Muscle layer of colon (tissue), 2 donors: ENCODE measurements at regions not wholly inside any gene's neighbourhood (a gene's known extent, or its start where the extent isn't known, plus 50 kb on each side); places are given as distances from the start of the nearest gene placed in this dataset.
"Not testable (repeated sequence)": the region's sequence is repeated elsewhere in the genome, so short reads cannot be mapped to it uniquely, and the experiment has no call there.

Experiments used
- H3K27ac ChIP-seq: one replicate; pipeline ENCODE4 v1.7.0; 2013; ENCODE audit warnings: low read depth, mild to moderate bottlenecking, low read length, moderate library complexity
- H3K27me3 ChIP-seq, 2 donors: one replicate each; pipeline ENCODE4 v1.7.0; 2013; ENCODE audit warnings: low read length in 2 of 2, mild to moderate bottlenecking in 2 of 2; ENCODE audit not compliant: insufficient read depth in 2 of 2, control insufficient read depth in 1 of 2
- H3K36me3 ChIP-seq: one replicate; pipeline ENCODE4 v1.7.0; 2013; ENCODE audit warnings: mild to moderate bottlenecking, low read length; ENCODE audit not compliant: insufficient read depth
- H3K4me1 ChIP-seq: one replicate; pipeline ENCODE4 v1.7.0; 2013; ENCODE audit warnings: mild to moderate bottlenecking, low read length; ENCODE audit not compliant: insufficient read depth
- H3K4me3 ChIP-seq, 2 donors: one replicate each; pipeline ENCODE4 v1.7.0; 2013; ENCODE audit warnings: low read length in 2 of 2, low read depth in 1 of 2, mild to moderate bottlenecking in 1 of 2, moderate library complexity in 1 of 2
- H3K9ac ChIP-seq: one replicate; pipeline ENCODE4 v1.7.0; 2013; ENCODE audit warnings: low read length
- H3K9me3 ChIP-seq: one replicate; pipeline ENCODE4 v1.7.0; 2013; ENCODE audit warnings: mild to moderate bottlenecking, low read length
- donor health status: abdominal sarcoma.
- donor health status: Adenocarcinoma of cecum.

DNA sequence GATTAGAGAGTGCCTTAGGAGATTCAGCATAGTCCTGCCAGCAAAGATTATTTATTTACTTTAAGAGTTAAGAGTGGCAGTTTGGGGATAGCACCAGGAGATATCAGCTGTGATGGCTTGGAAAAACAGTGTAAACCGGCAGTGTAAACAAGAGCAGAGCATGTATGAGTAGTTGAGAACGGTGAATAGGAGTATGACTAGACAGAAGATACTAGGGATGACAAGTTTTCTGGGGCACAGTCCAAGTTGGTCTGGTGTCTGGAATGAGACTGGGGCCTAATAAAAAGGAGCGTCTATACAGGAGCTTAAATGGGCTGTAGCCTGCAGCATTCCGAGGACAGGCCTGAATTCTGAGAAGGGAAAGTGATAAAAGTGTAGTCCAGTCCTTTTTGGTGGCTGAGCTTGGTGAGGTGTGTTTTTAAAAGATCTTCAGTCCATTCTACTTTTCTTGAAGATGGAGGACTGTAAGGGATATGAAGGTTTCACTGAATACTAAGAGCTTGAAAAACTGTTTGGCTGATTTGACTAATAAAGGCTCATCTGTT is 117.8 kb downstream of the TLR5 start:
- not testable (repeated sequence) for H3K27me3 ChIP-seq, H3K4me3 ChIP-seq, H3K36me3 ChIP-seq, H3K9me3 ChIP-seq, H3K4me1 ChIP-seq, H3K27ac ChIP-seq, H3K9ac ChIP-seq

DNA sequence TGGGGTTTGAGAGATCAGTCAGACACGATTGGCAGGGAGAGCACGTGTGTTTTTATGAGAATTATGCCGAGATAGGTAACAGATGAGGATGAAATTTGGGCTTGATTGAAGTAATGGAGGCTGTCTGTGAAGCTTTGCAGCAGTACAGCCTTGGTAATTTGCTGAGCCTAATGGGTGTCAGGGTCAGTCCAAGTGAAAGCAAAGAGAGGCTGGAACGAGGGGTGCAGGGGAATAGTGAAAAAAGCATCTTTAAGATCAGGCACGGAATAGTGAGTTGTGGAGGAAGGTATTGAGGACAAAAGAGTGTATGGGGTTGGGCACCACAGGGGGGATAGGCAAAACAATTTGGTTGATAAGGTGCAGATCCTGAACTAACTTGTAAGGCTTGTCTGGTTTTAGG is 116.4 kb downstream of the TLR5 start:
- not testable (repeated sequence) for H3K9ac ChIP-seq, H3K27me3 ChIP-seq, H3K4me3 ChIP-seq, H3K9me3 ChIP-seq, H3K36me3 ChIP-seq, H3K4me1 ChIP-seq, H3K27ac ChIP-seq

- no peaks in the 10 kb centered on the region for H3K36me3 ChIP-seq
- no peaks in the 10 kb centered on the region for H3K4me1 ChIP-seq
- no peak overlapping the region for H3K4me3 ChIP-seq
- H3K9me3 ChIP-seq, result no peaks in the 10 kb centered on the region
- H3K27ac ChIP-seq, result no peak overlapping the region
- H3K27me3 ChIP-seq, result no peaks in the 10 kb centered on the region
- H3K9ac ChIP-seq, result no peak overlapping the region
Observed at GRCh38 chr1:223029985-223030769, 112.9 kb downstream of the TLR5 start.

GRCh38 chr1:223030871-223031400 is 112.1 kb downstream of the TLR5 start:
- Histone ChIP-seq H3K9me3 (no peaks in the 10 kb centered on the region), H3K9ac (no peak overlapping the region), H3K4me1 (no peaks in the 10 kb centered on the region), H3K4me3 (no peak overlapping the region), H3K27me3 (no peaks in the 10 kb centered on the region), H3K27ac (no peak overlapping the region), H3K36me3 (no peaks in the 10 kb centered on the region)

- no peak overlapping the region for H3K9ac ChIP-seq
- no peak overlapping the region for H3K4me3 ChIP-seq
- no peaks in the 10 kb centered on the region for H3K36me3 ChIP-seq
- H3K9me3 ChIP-seq, result no peaks in the 10 kb centered on the region
- no peaks in the 10 kb centered on the region for H3K4me1 ChIP-seq
- H3K27me3 ChIP-seq, result no peaks in the 10 kb centered on the region
- no peak overlapping the region for H3K27ac ChIP-seq
Observed at GRCh38 chr1:223031733-223032601, 111.1 kb downstream of the TLR5 start.

GRCh38 chr1:223033658-223034057 is 109.4 kb downstream of the TLR5 start:
- no peaks in the 10 kb centered on the region for H3K9me3 ChIP-seq
- no peaks in the 10 kb centered on the region for H3K27me3 ChIP-seq
- H3K36me3 ChIP-seq, result no peaks in the 10 kb centered on the region
- no peak overlapping the region for H3K27ac ChIP-seq
- no peak overlapping the region for H3K4me3 ChIP-seq
- no peaks in the 10 kb centered on the region for H3K4me1 ChIP-seq
- no peak overlapping the region for H3K9ac ChIP-seq

DNA sequence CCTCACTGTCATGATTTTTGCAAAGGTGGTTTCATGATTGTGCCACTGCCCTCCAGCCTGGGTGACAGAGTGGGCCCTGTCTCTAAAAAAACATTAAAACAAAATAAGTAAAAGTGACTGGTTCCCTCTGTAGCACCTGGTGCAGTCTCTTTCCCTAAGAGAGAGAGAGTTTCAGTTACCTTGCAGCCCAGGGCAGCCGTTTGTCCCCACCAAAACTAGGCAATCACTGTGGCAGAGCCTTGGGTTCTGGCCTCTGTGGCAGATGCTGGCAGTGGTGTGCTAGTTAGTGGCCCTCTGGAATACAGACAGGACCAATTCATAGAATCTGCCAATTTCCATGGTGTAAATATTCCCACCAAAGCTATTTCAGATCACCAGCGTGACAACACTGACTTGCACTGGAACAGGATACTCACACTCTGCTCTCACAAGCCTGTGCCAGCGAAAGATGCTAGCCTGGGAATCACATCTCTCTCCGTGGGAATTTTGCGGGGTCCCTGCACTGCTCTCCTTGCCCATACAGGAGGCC is 108.7 kb downstream of the TLR5 start:
- H3K4me1 ChIP-seq, result no peaks in the 10 kb centered on the region
- no peaks in the 10 kb centered on the region for H3K27me3 ChIP-seq
- H3K27ac ChIP-seq, result no peak overlapping the region
- H3K36me3 ChIP-seq, result no peaks in the 10 kb centered on the region
- no peak overlapping the region for H3K9ac ChIP-seq
- H3K4me3 ChIP-seq, result no peak overlapping the region
- no peaks in the 10 kb centered on the region for H3K9me3 ChIP-seq

GRCh38 chr1:223035724-223036478 is 107.1 kb downstream of the TLR5 start:
- peaks cover 9% of the 10 kb centered on the region for H3K4me1 ChIP-seq
- no peak overlapping the region for H3K27ac ChIP-seq
- H3K4me3 ChIP-seq, result no peak overlapping the region
- H3K9ac ChIP-seq, result no peak overlapping the region
- H3K27me3 ChIP-seq, result no peaks in the 10 kb centered on the region
- H3K9me3 ChIP-seq, result no peaks in the 10 kb centered on the region
- no peaks in the 10 kb centered on the region for H3K36me3 ChIP-seq

GRCh38 chr1:223036479-223036845 is 106.6 kb downstream of the TLR5 start:
- Histone ChIP-seq H3K27ac (no peak overlapping the region), H3K9me3 (no peaks in the 10 kb centered on the region), H3K27me3 (no peaks in the 10 kb centered on the region), H3K4me3 (no peak overlapping the region), H3K4me1 (peaks cover 15% of the 10 kb centered on the region), H3K9ac (no peak overlapping the region), H3K36me3 (no peaks in the 10 kb centered on the region)

- Histone ChIP-seq H3K9me3 (no peaks in the 10 kb centered on the region), H3K27me3 (no peaks in the 10 kb centered on the region), H3K4me3 (no peak overlapping the region), H3K9ac (no peak overlapping the region), H3K27ac (no peak overlapping the region), H3K4me1 (peaks cover 19% of the 10 kb centered on the region), H3K36me3 (no peaks in the 10 kb centered on the region)
Observed at GRCh38 chr1:223037845-223038244, 105.2 kb downstream of the TLR5 start.
